BJ (cell line): ENCODE measurements at regions not wholly inside any gene's neighbourhood (a gene's known extent, or its start where the extent isn't known, plus 50 kb on each side); places are given as distances from the start of the nearest gene placed in this dataset.

Experiments
- CTCF ChIA-PET: fragments of 350-600 bp; formaldehyde crosslinking; extraction: SDS; loops from one replicate; lab custom pipeline; 2021; ENCODE audit warnings: antibody characterized with exemption, inconsistent platforms; lab: Yijun Ruan, JAX
- POLR2A ChIA-PET: fragments of 300-600 bp; sonication (Branson Sonifier 250); formaldehyde crosslinking; extraction: SDS; loops from one replicate; lab custom pipeline; 2021; ENCODE audit warnings: antibody characterized with exemption; lab: Charles Lee
- DNase-seq: peaks from one replicate; pipeline ENCODE4 v3.0.0-alpha.2; 2011; ENCODE audit warnings: low read depth
- H3K27me3 ChIP-seq: 2 replicates; pipeline ENCODE4 v1.6.0; 2011; ENCODE audit warnings: low read length; ENCODE audit not compliant: control insufficient read depth, insufficient read depth
- H3K36me3 ChIP-seq: 2 replicates; pipeline ENCODE4 v1.5.1; 2011; ENCODE audit warnings: low read length; ENCODE audit not compliant: control insufficient read depth, insufficient read depth
- H3K4me3 ChIP-seq: 2 replicates; pipeline ENCODE4 v1.5.1; 2011; ENCODE audit warnings: low read depth, mild to moderate bottlenecking, control low read depth, low read length
- CTCF ChIP-seq: IDR thresholded peaks from 2 replicates; pipeline ENCODE4 v1.5.1; 2011; ENCODE audit warnings: low read depth, mild to moderate bottlenecking, control low read depth, inconsistent platforms, low read length, moderate library complexity; ENCODE audit not compliant: insufficient read depth

GRCh38 chr16:63488955-63489354 is 1452.7 kb upstream of the CDH8 start:
- Histone ChIP-seq H3K4me3 (no peak overlapping the region), H3K27me3 (no peaks in the 10 kb centered on the region), H3K36me3 (no peaks in the 10 kb centered on the region)
- CTCF ChIA-PET: no interaction called here
- POLR2A ChIA-PET: no interaction called here
- DNase-seq: no peak
- no peak for TF ChIP-seq CTCF

GRCh38 chr16:63481060-63481459 is 1444.8 kb upstream of the CDH8 start:
- Histone ChIP-seq H3K27me3 (no peaks in the 10 kb centered on the region), H3K4me3 (no peak overlapping the region), H3K36me3 (no peaks in the 10 kb centered on the region)
- POLR2A ChIA-PET: no interaction called here
- no peak for DNase-seq
- no peak for TF ChIP-seq CTCF
- CTCF ChIA-PET: no interaction called here

GRCh38 chr16:63473725-63474124 is 1437.5 kb upstream of the CDH8 start:
- POLR2A ChIA-PET: no interaction called here

GRCh38 chr16:63467513-63467912 is 1431.3 kb upstream of the CDH8 start:
- no peak overlapping the region for H3K4me3 ChIP-seq
- CTCF ChIA-PET: no interaction called here
- no peaks in the 10 kb centered on the region for H3K27me3 ChIP-seq
- TF ChIP-seq CTCF: no peak
- no peaks in the 10 kb centered on the region for H3K36me3 ChIP-seq
- POLR2A ChIA-PET: no interaction called here
- no peak for DNase-seq

More at GRCh38 chr16:63473725-63474124, 1437.5 kb upstream of the CDH8 start:
- no peaks in the 10 kb centered on the region for H3K27me3 ChIP-seq
- DNase-seq: no peak
- no peak overlapping the region for H3K4me3 ChIP-seq
- CTCF ChIA-PET: interaction anchor here (0.5 kb wide), 1 partner anchor 429 kb away, joined by 4 read pairs; no protein-coding TSS in a partner anchor
- no peaks in the 10 kb centered on the region for H3K36me3 ChIP-seq
- no peak for TF ChIP-seq CTCF

GRCh38 chr16:63462316-63462715 is 1426.1 kb upstream of the CDH8 start:
- DNase-seq: no peak
- CTCF ChIA-PET: interaction anchor here (1.1 to 1.2 kb wide), 3 partner anchors 14 to 1656 kb away, joined by 3 to 5 read pairs (median 4); no protein-coding TSS in a partner anchor
- POLR2A ChIA-PET: no interaction called here
- Histone ChIP-seq H3K36me3 (no peaks in the 10 kb centered on the region), H3K4me3 (no peak overlapping the region), H3K27me3 (no peaks in the 10 kb centered on the region)
- TF ChIP-seq CTCF: no peak
